AG08396 (cell line): ENCODE measurements at regions not wholly inside any gene's neighbourhood (a gene's known extent, or its start where the extent isn't known, plus 50 kb on each side); places are given as distances from the start of the nearest gene placed in this dataset.
"Not testable (repeated sequence)": the region's sequence is repeated elsewhere in the genome, so short reads cannot be mapped to it uniquely, and the experiment has no call there.

Experiments used
- DNase-seq: peaks from one replicate; pipeline ENCODE4 v3.0.0; 2012; ENCODE audit warnings: low spot score, mixed read lengths

GRCh38 chr19:27890696-27891095 lies 1322.3 kb downstream of the UQCRFS1 start:
- no peak for DNase-seq

- DNase-seq, result no peak
Measured at GRCh38 chr19:27890206-27890605, 1322.7 kb downstream of the UQCRFS1 start.

GRCh38 chr19:27889156-27889555 lies 1323.8 kb downstream of the UQCRFS1 start:
- DNase-seq, result no peak

GRCh38 chr19:27887946-27888345 lies 1325.0 kb downstream of the UQCRFS1 start:
- DNase-seq, result no peak

- DNase-seq, result no peak
Measured at GRCh38 chr19:27885359-27885758, 1327.6 kb downstream of the UQCRFS1 start.

GRCh38 chr19:27884376-27884775 lies 1328.6 kb downstream of the UQCRFS1 start:
- DNase-seq, result no peak

GRCh38 chr19:27881213-27881612 lies 1331.7 kb downstream of the UQCRFS1 start:
- no peak for DNase-seq

GRCh38 chr19:27876976-27877512 lies 1335.9 kb downstream of the UQCRFS1 start:
- no peak for DNase-seq

- no peak for DNase-seq
Measured at GRCh38 chr19:27876489-27876888, 1336.5 kb downstream of the UQCRFS1 start.

- DNase-seq, result no peak
Measured at GRCh38 chr19:27872370-27872769, 1340.6 kb downstream of the UQCRFS1 start.

GRCh38 chr19:27870293-27870692 lies 1342.7 kb downstream of the UQCRFS1 start:
- DNase-seq, result no peak

- no peak for DNase-seq
Measured at GRCh38 chr19:27868007-27868406, 1344.9 kb downstream of the UQCRFS1 start.

- DNase-seq, result no peak
Measured at GRCh38 chr19:27865927-27866777, 1346.8 kb downstream of the UQCRFS1 start.

GRCh38 chr19:27861411-27861975 lies 1351.5 kb downstream of the UQCRFS1 start:
- no peak for DNase-seq

GRCh38 chr19:27860309-27860934 lies 1352.5 kb downstream of the UQCRFS1 start:
- no peak for DNase-seq

- no peak for DNase-seq
Measured at GRCh38 chr19:27859689-27860088, 1353.3 kb downstream of the UQCRFS1 start.

GRCh38 chr19:27858981-27859581 lies 1353.9 kb downstream of the UQCRFS1 start:
- DNase-seq, result no peak

- DNase-seq, result not testable (repeated sequence)
Measured at GRCh38 chr19:27852931-27853330, 1360.0 kb downstream of the UQCRFS1 start.

GRCh38 chr19:27851543-27852060 lies 1361.3 kb downstream of the UQCRFS1 start:
- no peak for DNase-seq

GRCh38 chr19:27851002-27851481 lies 1361.9 kb downstream of the UQCRFS1 start:
- DNase-seq, result no peak

GRCh38 chr19:27846944-27847343 lies 1366.0 kb downstream of the UQCRFS1 start:
- no peak for DNase-seq

GRCh38 chr19:27844261-27844660 lies 1368.7 kb downstream of the UQCRFS1 start:
- no peak for DNase-seq
